ENCODE measurements at regions not wholly inside any gene's neighbourhood (a gene's known extent, or its start where the extent isn't known, plus 50 kb on each side); places are given as distances from the start of the nearest gene placed in this dataset.

- H3K27ac ChIP-seq (ENCODE audit: low read depth in 1 of 2, low read length in 2 of 2): no peak overlapping the region
- no peak for TF ChIP-seq CTCF (IDR thresholded peaks at IDR 0.05)
- ChIA-PET POLR2A (no interaction called here), CTCF (no interaction called here)
- ATAC-seq (ENCODE audit: poor library complexity): no peak
- Mint-ChIP-seq H3K4me1 (ENCODE audit: low read depth) (no peaks in the 10 kb centered on the region), H3K27me3 (no peaks in the 10 kb centered on the region), H3K9me3 (no peaks in the 10 kb centered on the region), H3K36me3 (ENCODE audit: low read depth) (no peaks in the 10 kb centered on the region), H3K27ac (no peak overlapping the region), H3K4me3 (no peak overlapping the region)
- H3K4me1 ChIP-seq (ENCODE audit: insufficient read depth, low read length): no peaks in the 10 kb centered on the region
- no peak overlapping the region for H3K4me3 ChIP-seq (ENCODE audit: low read length)
- no peaks in the 10 kb centered on the region for H3K9me3 ChIP-seq (ENCODE audit: control insufficient read depth in 1 of 2, insufficient read depth in 1 of 2, low read length in 2 of 2)
- H3K27me3 ChIP-seq (ENCODE audit: control insufficient read depth in 1 of 2, insufficient read depth in 2 of 2, low read length in 2 of 2): no peaks in the 10 kb centered on the region
- intact Hi-C loops (cut with DNase I, micrococcal nuclease): no loop called here
- no peaks in the 10 kb centered on the region for H3K36me3 ChIP-seq (ENCODE audit: insufficient read depth, low read length)
- DNase-seq: no peak
Measured at GRCh38 chr3:104388619-104389018, 978.1 kb upstream of the ALCAM start.

- ChIA-PET CTCF (no interaction called here), POLR2A (no interaction called here)
- Histone ChIP-seq H3K27me3 (ENCODE audit: control insufficient read depth in 1 of 2, insufficient read depth in 2 of 2, low read length in 2 of 2) (no peaks in the 10 kb centered on the region), H3K9me3 (ENCODE audit: control insufficient read depth in 1 of 2, insufficient read depth in 1 of 2, low read length in 2 of 2) (no peaks in the 10 kb centered on the region), H3K4me1 (ENCODE audit: insufficient read depth, low read length) (no peaks in the 10 kb centered on the region), H3K36me3 (ENCODE audit: insufficient read depth, low read length) (no peaks in the 10 kb centered on the region), H3K27ac (ENCODE audit: low read depth in 1 of 2, low read length in 2 of 2) (no peak overlapping the region), H3K4me3 (ENCODE audit: low read length) (no peak overlapping the region)
- Mint-ChIP-seq H3K36me3 (ENCODE audit: low read depth) (no peaks in the 10 kb centered on the region), H3K27me3 (no peaks in the 10 kb centered on the region), H3K4me3 (no peak overlapping the region), H3K9me3 (no peaks in the 10 kb centered on the region), H3K4me1 (ENCODE audit: low read depth) (no peaks in the 10 kb centered on the region), H3K27ac (no peak overlapping the region)
- no peak for TF ChIP-seq CTCF (IDR thresholded peaks at IDR 0.05)
- DNase-seq: no peak
- no peak for ATAC-seq (ENCODE audit: poor library complexity)
- intact Hi-C loops (cut with DNase I, micrococcal nuclease): no loop called here
Measured at GRCh38 chr3:104392327-104392726, 974.4 kb upstream of the ALCAM start.

GRCh38 chr3:104396974-104397669, 969.6 kb upstream of the ALCAM start:
- Histone ChIP-seq H3K27ac (ENCODE audit: low read depth in 1 of 2, low read length in 2 of 2) (no peak overlapping the region), H3K4me3 (ENCODE audit: low read length) (no peak overlapping the region), H3K4me1 (ENCODE audit: insufficient read depth, low read length) (no peaks in the 10 kb centered on the region), H3K9me3 (ENCODE audit: control insufficient read depth in 1 of 2, insufficient read depth in 1 of 2, low read length in 2 of 2) (peaks cover 0 to 4% of the 10 kb centered on the region in 2 experiments), H3K36me3 (ENCODE audit: insufficient read depth, low read length) (no peaks in the 10 kb centered on the region), H3K27me3 (ENCODE audit: control insufficient read depth in 1 of 2, insufficient read depth in 2 of 2, low read length in 2 of 2) (no peaks in the 10 kb centered on the region)
- ATAC-seq (ENCODE audit: poor library complexity): no peak
- Mint-ChIP-seq H3K27me3 (no peaks in the 10 kb centered on the region), H3K36me3 (ENCODE audit: low read depth) (no peaks in the 10 kb centered on the region), H3K9me3 (peaks cover 10% of the 10 kb centered on the region), H3K4me1 (ENCODE audit: low read depth) (no peaks in the 10 kb centered on the region), H3K4me3 (no peak overlapping the region), H3K27ac (no peak overlapping the region)
- TF ChIP-seq CTCF (IDR thresholded peaks at IDR 0.05): no peak
- intact Hi-C loops (cut with DNase I, micrococcal nuclease): no loop called here
- ChIA-PET CTCF (no interaction called here), POLR2A (no interaction called here)
- no peak for DNase-seq
